Pancreas (tissue), 10 donors: ENCODE measurements at regions not wholly inside any gene's neighbourhood (a gene's known extent, or its start where the extent isn't known, plus 50 kb on each side); places are given as distances from the start of the nearest gene placed in this dataset.
A peak's percentile ranks its signal among the peaks of the same experiment; 100 is the strongest.

ENCODE experiments used
- ATAC-seq, 4 donors: fragments of 200-7000 bp; cut with Tn5 transposase; one replicate each; pipeline versions ENCODE4 v1.8.0 to v1.9.1; 2020; ENCODE audit warnings: mild to moderate bottlenecking in 4 of 4, moderate library complexity in 4 of 4
- DNase-seq, 6 donors: peaks; one replicate each; pipeline ENCODE4 v3.0.0-alpha.2; 2020
- FAIRE-seq: peaks from 2 replicates; lab custom pipeline; 2012; peaks lifted over from hg19 to GRCh38; lab: Jason Lieb, UNC
- H3K27ac ChIP-seq, 4 donors: fragments of 200-600 bp; sonication (generic); 1 replicate in 3 of 4; 2 replicates in 1 of 4; pipeline versions ENCODE4 v1.5.0 to v1.8.0; 2020
- H3K27me3 ChIP-seq, 4 donors: fragments of 200-600 bp; one replicate each; pipeline ENCODE4 v1.8.0; 2021
- H3K36me3 ChIP-seq, 3 donors: fragments of 200-600 bp; sonication (generic) in 1 of 3; one replicate each; pipeline versions ENCODE4 v1.5.0 to v1.8.0; 2020 to 2021
- H3K4me1 ChIP-seq, 3 donors: fragments of 200-600 bp; one replicate each; pipeline ENCODE4 v1.8.0; 2021
- H3K4me3 ChIP-seq, 4 donors: fragments of 200-600 bp; sonication (generic) in 2 of 4; one replicate each; pipeline versions ENCODE4 v1.5.0 to v1.8.0; 2020 to 2021
- H3K9me3 ChIP-seq, 4 donors: fragments of 200-600 bp; one replicate each; pipeline ENCODE4 v1.8.0; 2021
- WGBS, 2 donors: extraction: QIAGEN DNeasy Blood & Tissue Kit; methylation state at CpG; one replicate each; pipeline ENCODE4 v1.1.7; 2013; 5-methylcytosine and 5-hydroxymethylcytosine counted together
- intact Hi-C, 3 donors: fragments of 100-400 bp; cut with DNase I; formaldehyde crosslinking; loops; one replicate each; pipeline versions ENCODE4 v1.11.1 to v1.14.2; 2022
- TF ChIP-seq, protein P1 (sequence below), 4 donors: fragments of 200-600 bp; sonication (generic) in 3 of 4; IDR thresholded peaks; one replicate each; pipeline versions ENCODE4 v1.5.0 to v1.8.0; 2021; ENCODE audit warnings: antibody characterized with exemption in 4 of 4
- donor health status: healthy with polysubstance abuse.
- donor health status: DM: no; HTN: no; CAD: no; lungs with moderate emphysema.
- donor health status: DM: no; HTN: no; CAD: no.
- donor health status: control.
- donor health status: control.
- donor health status: Bipolar disorder and iron deficiency.
- donor health status: DM: yes; HTN: yes; CAD: no.
- donor health status: DM: no; HTN: no; CAD: no.
- donor health status: DM: no; HTN: no; CAD: no.
- donor health status: DM: yes; HTN: yes; CAD: no.

DNA sequence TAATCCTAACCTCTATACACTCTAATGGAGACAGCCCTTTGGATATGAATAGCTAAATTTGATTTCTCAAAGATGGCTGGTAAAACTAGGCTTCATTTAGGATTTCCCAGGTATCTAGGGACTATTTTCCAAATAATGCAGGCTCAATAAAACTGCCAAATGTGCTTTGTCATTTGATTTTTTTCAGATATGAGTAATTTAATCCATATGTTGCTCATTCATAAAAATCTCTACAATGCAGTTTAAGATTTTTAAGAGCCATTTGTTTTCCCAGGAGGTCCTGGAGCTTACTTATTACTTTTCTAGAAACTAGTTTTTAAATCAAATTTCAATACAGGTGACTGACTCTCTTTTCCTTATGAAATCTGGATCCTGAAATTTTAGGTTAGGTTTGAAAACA is 349.3 kb upstream of the SLC24A2 start:
- TF ChIP-seq, protein P1, sequence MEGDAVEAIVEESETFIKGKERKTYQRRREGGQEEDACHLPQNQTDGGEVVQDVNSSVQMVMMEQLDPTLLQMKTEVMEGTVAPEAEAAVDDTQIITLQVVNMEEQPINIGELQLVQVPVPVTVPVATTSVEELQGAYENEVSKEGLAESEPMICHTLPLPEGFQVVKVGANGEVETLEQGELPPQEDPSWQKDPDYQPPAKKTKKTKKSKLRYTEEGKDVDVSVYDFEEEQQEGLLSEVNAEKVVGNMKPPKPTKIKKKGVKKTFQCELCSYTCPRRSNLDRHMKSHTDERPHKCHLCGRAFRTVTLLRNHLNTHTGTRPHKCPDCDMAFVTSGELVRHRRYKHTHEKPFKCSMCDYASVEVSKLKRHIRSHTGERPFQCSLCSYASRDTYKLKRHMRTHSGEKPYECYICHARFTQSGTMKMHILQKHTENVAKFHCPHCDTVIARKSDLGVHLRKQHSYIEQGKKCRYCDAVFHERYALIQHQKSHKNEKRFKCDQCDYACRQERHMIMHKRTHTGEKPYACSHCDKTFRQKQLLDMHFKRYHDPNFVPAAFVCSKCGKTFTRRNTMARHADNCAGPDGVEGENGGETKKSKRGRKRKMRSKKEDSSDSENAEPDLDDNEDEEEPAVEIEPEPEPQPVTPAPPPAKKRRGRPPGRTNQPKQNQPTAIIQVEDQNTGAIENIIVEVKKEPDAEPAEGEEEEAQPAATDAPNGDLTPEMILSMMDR (IDR thresholded peaks at IDR 0.05) = no peak
- no peak overlapping the region for H3K4me3 ChIP-seq
- no peaks in the 10 kb centered on the region for H3K9me3 ChIP-seq
- peaks cover 0 to 10% (median 0%) of the 10 kb centered on the region in 3 donors for H3K4me1 ChIP-seq
- H3K27me3 ChIP-seq = no peaks in the 10 kb centered on the region
- intact Hi-C loops = no loop called here
- no peak for ATAC-seq
- no peak for FAIRE-seq
- no peaks in the 10 kb centered on the region for H3K36me3 ChIP-seq
- no peak overlapping the region for H3K27ac ChIP-seq
- no peak for DNase-seq

DNA sequence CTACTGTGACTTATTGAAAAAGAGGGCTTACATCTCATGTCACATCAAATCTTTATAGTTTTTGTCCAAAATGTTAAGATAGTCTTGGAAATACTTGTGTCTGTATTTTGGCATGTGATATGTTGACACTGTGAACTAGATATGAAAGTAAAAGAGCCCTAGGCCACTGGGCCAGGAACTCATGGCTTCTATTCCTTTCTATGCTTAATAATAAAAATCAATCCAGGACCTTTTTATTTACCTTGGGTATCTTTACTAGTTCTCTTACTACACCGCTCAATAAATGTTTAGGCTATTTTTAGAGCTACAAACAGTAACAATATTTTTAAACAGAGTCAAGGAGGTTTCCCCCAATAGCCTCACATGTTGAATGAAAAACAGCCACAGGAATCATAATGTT is 348.6 kb upstream of the SLC24A2 start:
- WGBS, 2 donors = 27 to 39% methylated on average over 1 of the region's 1 CpG
- intact Hi-C loops = no loop called here
- no peak for FAIRE-seq
- Histone ChIP-seq H3K27me3 (no peaks in the 10 kb centered on the region), H3K4me1 (peaks cover 0 to 10% (median 0%) of the 10 kb centered on the region in 3 donors), H3K9me3 (no peaks in the 10 kb centered on the region), H3K27ac (no peak overlapping the region), H3K36me3 (no peaks in the 10 kb centered on the region), H3K4me3 (no peak overlapping the region)
- ATAC-seq = peak in 3 of 4 donors; percentile 37 to 83 (median 71)
- TF ChIP-seq, protein P1 (IDR thresholded peaks at IDR 0.05) = no peak
- DNase-seq = no peak

- ATAC-seq = no peak
- FAIRE-seq = peak; percentile 99
- TF ChIP-seq, protein P1 (IDR thresholded peaks at IDR 0.05) = no peak
- no peaks in the 10 kb centered on the region for H3K9me3 ChIP-seq
- H3K27me3 ChIP-seq = no peaks in the 10 kb centered on the region
- WGBS, 2 donors = 33 to 41% methylated on average over 7 of the region's 7 CpGs
- no peak overlapping the region for H3K4me3 ChIP-seq
- no peak for DNase-seq
- H3K27ac ChIP-seq = no peak overlapping the region
- H3K36me3 ChIP-seq = no peaks in the 10 kb centered on the region
- H3K4me1 ChIP-seq = peaks cover 0 to 10% (median 0%) of the 10 kb centered on the region in 3 donors
- intact Hi-C loops = no loop called here
Measured at GRCh38 chr9:20135119-20135697, 346.4 kb upstream of the SLC24A2 start.

DNA sequence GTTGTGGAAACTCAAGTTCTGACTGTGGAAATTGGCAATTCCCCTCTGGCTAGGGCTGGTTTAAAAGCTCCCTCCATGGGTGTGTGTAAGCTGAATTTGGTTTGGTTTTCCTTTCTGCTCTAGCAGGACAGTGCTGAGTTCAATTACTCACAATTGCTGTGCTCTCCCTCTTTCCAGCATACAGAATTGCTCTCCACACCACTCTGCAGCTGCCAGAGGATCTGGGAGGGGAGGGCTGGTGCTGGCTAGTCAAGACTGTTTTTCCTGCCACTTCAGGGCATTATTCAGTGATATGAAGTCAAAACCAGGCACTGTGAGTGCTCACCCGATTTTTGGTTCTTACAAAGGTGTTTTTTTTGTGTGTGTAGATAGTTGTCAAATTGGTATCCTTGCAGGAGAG is 336.9 kb upstream of the SLC24A2 start:
- Histone ChIP-seq H3K4me3 (no peak overlapping the region), H3K9me3 (no peaks in the 10 kb centered on the region), H3K36me3 (no peaks in the 10 kb centered on the region), H3K27ac (no peak overlapping the region), H3K27me3 (no peaks in the 10 kb centered on the region), H3K4me1 (no peaks in the 10 kb centered on the region)
- TF ChIP-seq, protein P1 (IDR thresholded peaks at IDR 0.05) = no peak
- WGBS, 2 donors = 45 to 69% methylated on average over 1 of the region's 1 CpG
- FAIRE-seq = no peak
- DNase-seq = no peak
- no peak for ATAC-seq
- intact Hi-C loops = no loop called here

DNA sequence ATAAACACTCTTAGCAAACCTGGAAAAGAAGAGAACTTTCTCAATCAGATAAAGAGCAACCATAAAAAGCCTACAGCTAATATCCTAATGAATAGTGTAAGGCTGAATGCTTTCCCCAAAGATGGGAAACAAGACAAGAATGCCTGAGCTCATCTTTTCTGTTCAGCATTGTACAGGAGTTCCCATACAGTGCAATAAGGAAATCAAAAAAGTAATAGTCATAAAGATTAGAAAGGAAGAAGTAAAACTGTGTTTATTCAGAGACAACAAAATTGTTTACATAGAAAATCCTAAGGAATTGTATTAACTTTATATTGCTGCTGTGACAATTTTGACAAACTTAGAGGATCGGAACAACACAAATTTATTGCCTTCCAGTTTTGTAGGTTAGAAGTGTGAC is 330.7 kb upstream of the SLC24A2 start:
- Histone ChIP-seq H3K9me3 (no peaks in the 10 kb centered on the region), H3K27ac (no peak overlapping the region), H3K27me3 (no peaks in the 10 kb centered on the region), H3K4me3 (no peak overlapping the region), H3K4me1 (no peaks in the 10 kb centered on the region), H3K36me3 (no peaks in the 10 kb centered on the region)
- WGBS, 2 donors = 97% methylated on average over 1 of the region's 1 CpG
- DNase-seq (no peak), ATAC-seq (no peak), FAIRE-seq (no peak)
- intact Hi-C loops = no loop called here
- TF ChIP-seq, protein P1 (IDR thresholded peaks at IDR 0.05) = no peak
